Heart left ventricle (tissue), 16 donors: ENCODE measurements at regions not wholly inside any gene's neighbourhood (a gene's known extent, or its start where the extent isn't known, plus 50 kb on each side); places are given as distances from the start of the nearest gene placed in this dataset.
A peak's percentile ranks its signal among the peaks of the same experiment; 100 is the strongest.

Experiments used
- ATAC-seq, 4 donors: fragments of 200-7000 bp; cut with Tn5 transposase; one replicate each; pipeline ENCODE4 v1.9.1; 2020 to 2022; ENCODE audit warnings: moderate library complexity in 4 of 4, mild to moderate bottlenecking in 3 of 4, moderate number of reproducible peaks in 1 of 4
- DNase-seq, 5 donors: peaks; one replicate each; pipeline ENCODE4 v3.0.0-alpha.2; 2020
- H3K27ac ChIP-seq, 12 donors: fragments of 200-600 bp; sonication (generic) in 4 of 12; one replicate each; pipeline versions ENCODE4 v1.5.0 to v1.8.0; 2016 to 2022; ENCODE audit warnings: mild to moderate bottlenecking in 2 of 12
- H3K27me3 ChIP-seq, 9 donors: fragments of 200-600 bp; sonication (generic) in 2 of 9; one replicate each; pipeline versions ENCODE4 v1.5.1 to v1.8.0; 2016 to 2022; ENCODE audit warnings: mild to moderate bottlenecking in 3 of 9
- H3K36me3 ChIP-seq, 9 donors: fragments of 200-600 bp; sonication (generic) in 2 of 9; one replicate each; pipeline versions ENCODE4 v1.5.0 to v1.8.0; 2018 to 2022; ENCODE audit warnings: mild to moderate bottlenecking in 2 of 9
- H3K4me1 ChIP-seq, 12 donors: fragments of 200-600 bp; sonication (generic) in 4 of 12; one replicate each; pipeline versions ENCODE4 v1.5.0 to v1.8.0; 2016 to 2022; ENCODE audit warnings: mild to moderate bottlenecking in 3 of 12
- H3K4me3 ChIP-seq, 12 donors: fragments of 200-600 bp; sonication (generic) in 4 of 12; one replicate each; pipeline versions ENCODE4 v1.5.0 to v1.8.0; 2017 to 2022; ENCODE audit warnings: mild to moderate bottlenecking in 9 of 12, moderate library complexity in 4 of 12
- H3K9me3 ChIP-seq, 12 donors: fragments of 200-600 bp; sonication (generic) in 4 of 12; one replicate each; pipeline versions ENCODE4 v1.5.0 to v1.8.0; 2016 to 2022; ENCODE audit warnings: mild to moderate bottlenecking in 1 of 12
- CTCF ChIP-seq, 12 donors: fragments of 200-600 bp; sonication (generic) in 4 of 12; IDR thresholded peaks; one replicate each; pipeline versions ENCODE4 v1.5.0 to v1.8.0; 2018 to 2022; ENCODE audit warnings: antibody characterized with exemption in 12 of 12, mild to moderate bottlenecking in 5 of 12
- POLR2A ChIP-seq, 2 donors: fragments of 450-650 bp; IDR thresholded peaks; one replicate each; pipeline ENCODE4 v1.6.1; 2017; ENCODE audit warnings: antibody characterized with exemption in 2 of 2, mild to moderate bottlenecking in 2 of 2, moderate library complexity in 2 of 2
- WGBS, 4 donors: extraction: QIAGEN DNeasy Blood & Tissue Kit in 2 of 4; methylation state at CpG; one replicate each; pipeline versions ENCODE4 v1.1.5 to v1.1.7; 2013 to 2018; 5-methylcytosine and 5-hydroxymethylcytosine counted together
- intact Hi-C, 10 donors: fragments of 100-400 bp; cut with DNase I; formaldehyde crosslinking; loops; one replicate each; pipeline versions ENCODE4 v1.11.1 to v1.14.2; 2022
- donor health status: ischemic (EF 13 %, LVEDD 7.1; RV severe dilation, severe dysfunction).
- donor health status: healthy with polysubstance abuse.
- donor health status: DM: no; HTN: yes; CAD: no.
- donor health status: DM: no; HTN: no; CAD: no.
- donor health status: ischemic (EF 25% LVEDD 6.9; RV normal size, moderate dysfunction).
- donor health status: ischemic (EF 25% LVEDD 5.7; RV mildly dilated, moderate dysfunction).
- donor health status: healthy.
- donor health status: DM: yes; HTN: yes; CAD: no.
- donor health status: ischemic (EF 35%, LVEDD 5.7; RV mildly dilated, moderate dysfunction).
- donor health status: nonischemic (EF 11% LVEDD 7.7; RV severe dilation, severe dysfunction).
- donor health status: DM: yes; HTN: yes; CAD: no.
- donor health status: PGD.
- donor health status: ischemic (EF 29% LVEDD 5.4; RV normal size, mild dysfunction).
- donor health status: nonischemic (EF 23%, LVEDD 6.1; RV moderate dilation, normal function).

DNA sequence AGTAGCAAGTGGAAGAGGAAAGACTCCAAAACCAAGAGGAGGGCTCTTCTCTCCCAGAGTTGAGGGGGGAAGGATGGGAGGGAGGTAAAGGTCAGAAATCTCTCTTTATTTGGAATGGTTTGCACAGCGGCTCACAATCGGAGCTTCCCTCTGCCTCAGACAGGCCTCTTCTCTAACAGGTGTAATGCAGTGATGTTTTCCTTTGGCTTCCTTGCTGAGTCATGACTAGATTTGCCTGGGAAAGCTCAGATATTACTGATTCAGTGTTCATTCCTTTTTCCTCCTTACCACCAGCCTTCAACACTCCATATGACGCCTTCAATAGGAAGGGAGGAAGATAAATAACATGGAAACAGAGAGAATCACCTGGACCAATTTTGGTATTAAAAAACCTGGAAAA is 136.6 kb downstream of the RNF152 start:
- Histone ChIP-seq H3K4me3 (no peak overlapping the region), H3K4me1 (peaks cover 0 to 24% (median 5%) of the 10 kb centered on the region in 12 donors), H3K27ac (no peak overlapping the region), H3K9me3 (no peaks in the 10 kb centered on the region), H3K36me3 (no peaks in the 10 kb centered on the region), H3K27me3 (no peaks in the 10 kb centered on the region)
- no peak for ATAC-seq
- no peak for DNase-seq
- intact Hi-C loops, result loop anchor here in 1 of 10 donors (5.0 kb wide), 1 partner anchor 136 kb away; the partner anchor contains the start of gene RNF152
- 85 to 95% (median 92%) methylated on average over 3 of the region's 3 CpGs for WGBS, 4 donors
- no peak for TF ChIP-seq CTCF (IDR thresholded peaks at IDR 0.05)

- WGBS, 4 donors, result 81 to 92% (median 88%) methylated on average over 7 of the region's 7 CpGs
- intact Hi-C loops, result loop anchor here in 1 of 10 donors (5.0 kb wide), 1 partner anchor 137 kb away; the partner anchor contains the start of gene RNF152
- no peak for TF ChIP-seq POLR2A (IDR thresholded peaks at IDR 0.05)
- ATAC-seq, result no peak
- no peak for DNase-seq
- no peak overlapping the region for H3K27ac ChIP-seq
- H3K4me1 ChIP-seq, result peaks cover 0 to 24% (median 7%) of the 10 kb centered on the region in 12 donors
- no peak overlapping the region for H3K4me3 ChIP-seq
- no peaks in the 10 kb centered on the region for H3K36me3 ChIP-seq
- no peaks in the 10 kb centered on the region for H3K27me3 ChIP-seq
- H3K9me3 ChIP-seq, result no peaks in the 10 kb centered on the region
These were observed 137.3 kb downstream of the RNF152 start for GRCh38 chr18:61755555-61755954.

GRCh38 chr18:61754039-61754583 is 138.7 kb downstream of the RNF152 start:
- Histone ChIP-seq H3K4me3 (no peak overlapping the region), H3K27me3 (no peaks in the 10 kb centered on the region), H3K9me3 (peaks cover 0 to 4% (median 0%) of the 10 kb centered on the region in 12 donors), H3K36me3 (no peaks in the 10 kb centered on the region), H3K27ac (no peak overlapping the region), H3K4me1 (peaks cover 0 to 31% (median 8%) of the 10 kb centered on the region in 12 donors)
- 67 to 79% (median 70%) methylated on average over 5 of the region's 5 CpGs for WGBS, 4 donors
- intact Hi-C loops, result no loop called here
- TF ChIP-seq CTCF (IDR thresholded peaks at IDR 0.05) (no peak), POLR2A (IDR thresholded peaks at IDR 0.05) (no peak)
- DNase-seq (no peak), ATAC-seq (peak in 2 of 4 donors; percentile 15 to 49)

DNA sequence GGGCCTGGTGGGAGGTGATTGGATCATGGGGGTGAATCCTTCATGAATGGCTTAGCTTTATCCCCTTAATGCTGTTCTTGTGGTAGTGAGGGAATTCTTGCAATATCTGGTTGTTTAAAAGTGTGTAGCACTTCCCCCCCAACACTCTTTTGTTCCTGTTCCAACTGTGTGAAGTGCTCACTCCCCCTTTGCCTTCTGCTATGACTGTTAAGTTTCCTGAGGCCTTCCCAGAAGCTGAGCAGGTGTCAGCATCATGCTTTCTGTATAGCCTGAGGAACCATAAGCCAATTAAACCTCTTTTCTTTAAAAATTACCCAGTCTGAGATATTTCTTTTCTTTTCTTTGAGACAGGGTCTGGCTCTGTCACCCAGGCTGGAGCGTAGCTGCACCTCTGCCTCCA is 139.4 kb downstream of the RNF152 start:
- 100% methylated on average over 1 of the region's 1 CpG for WGBS, 4 donors
- Histone ChIP-seq H3K27ac (no peak overlapping the region), H3K27me3 (no peaks in the 10 kb centered on the region), H3K4me1 (peaks cover 0 to 37% (median 15%) of the 10 kb centered on the region in 12 donors), H3K9me3 (peaks cover 0 to 4% (median 0%) of the 10 kb centered on the region in 12 donors), H3K4me3 (no peak overlapping the region), H3K36me3 (no peaks in the 10 kb centered on the region)
- no peak for ATAC-seq
- TF ChIP-seq POLR2A (IDR thresholded peaks at IDR 0.05) (no peak), CTCF (IDR thresholded peaks at IDR 0.05) (no peak)
- DNase-seq, result no peak
- intact Hi-C loops, result no loop called here

DNA sequence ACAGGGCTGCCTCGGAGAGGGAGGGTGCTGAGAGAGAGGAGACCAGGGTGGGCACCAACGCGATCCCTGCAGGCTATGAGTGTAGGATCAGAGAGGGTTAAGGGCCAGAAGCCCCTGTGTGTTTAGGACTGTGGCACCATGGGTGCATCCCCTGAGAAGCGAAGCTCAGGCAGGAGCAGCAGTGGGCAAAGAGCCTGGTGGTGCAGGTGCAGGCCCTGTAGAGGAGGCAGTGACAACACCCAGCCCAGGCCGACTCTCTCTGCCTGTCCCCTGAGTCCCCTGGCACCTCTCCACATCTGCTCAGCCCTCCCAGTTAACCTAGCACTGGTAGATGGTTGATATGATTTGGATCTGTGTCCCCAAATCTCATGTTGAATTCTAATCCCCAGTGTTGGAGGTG is 139.8 kb downstream of the RNF152 start:
- H3K36me3 ChIP-seq, result no peaks in the 10 kb centered on the region
- DNase-seq, result no peak
- no peaks in the 10 kb centered on the region for H3K27me3 ChIP-seq
- ATAC-seq, result no peak
- no peak overlapping the region for H3K4me3 ChIP-seq
- 72 to 93% (median 76%) methylated on average over 5 of the region's 5 CpGs for WGBS, 4 donors
- peaks cover 0 to 4% (median 0%) of the 10 kb centered on the region in 12 donors for H3K9me3 ChIP-seq
- peaks cover 0 to 41% (median 16%) of the 10 kb centered on the region in 12 donors for H3K4me1 ChIP-seq
- intact Hi-C loops, result no loop called here
- TF ChIP-seq POLR2A (IDR thresholded peaks at IDR 0.05) (no peak), CTCF (IDR thresholded peaks at IDR 0.05) (no peak)
- H3K27ac ChIP-seq, result no peak overlapping the region
